GM21515 (cell line): ENCODE measurements at regions not wholly inside any gene's neighbourhood (a gene's known extent, or its start where the extent isn't known, plus 50 kb on each side); places are given as distances from the start of the nearest gene placed in this dataset.

Source experiments
- ATAC-seq: cut with Tn5 transposase; IDR thresholded peaks from one replicate; pipeline ENCODE4 v1.9.1; 2021; ENCODE audit not compliant: unreplicated experiment

DNA sequence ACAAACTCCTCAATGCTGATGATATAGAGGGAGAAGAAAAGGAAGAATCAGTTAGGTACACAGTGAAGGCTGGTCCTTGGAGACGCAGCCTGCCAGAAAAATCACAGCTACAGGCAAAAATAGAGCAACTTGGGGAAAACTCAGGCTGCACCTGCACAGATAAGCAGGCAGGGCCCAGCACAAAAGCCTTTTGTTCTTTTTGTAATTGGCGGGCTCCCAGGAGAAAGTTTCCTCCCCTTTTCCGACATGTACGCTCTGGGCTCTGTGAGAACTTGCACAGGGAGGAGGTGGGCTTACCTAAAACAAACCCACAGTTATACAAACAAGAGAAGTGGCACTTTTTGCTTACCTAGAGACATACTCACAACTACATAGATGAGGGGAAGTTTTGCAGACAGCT, 813.4 kb upstream of the EPHA6 start:
- no peak for ATAC-seq

DNA sequence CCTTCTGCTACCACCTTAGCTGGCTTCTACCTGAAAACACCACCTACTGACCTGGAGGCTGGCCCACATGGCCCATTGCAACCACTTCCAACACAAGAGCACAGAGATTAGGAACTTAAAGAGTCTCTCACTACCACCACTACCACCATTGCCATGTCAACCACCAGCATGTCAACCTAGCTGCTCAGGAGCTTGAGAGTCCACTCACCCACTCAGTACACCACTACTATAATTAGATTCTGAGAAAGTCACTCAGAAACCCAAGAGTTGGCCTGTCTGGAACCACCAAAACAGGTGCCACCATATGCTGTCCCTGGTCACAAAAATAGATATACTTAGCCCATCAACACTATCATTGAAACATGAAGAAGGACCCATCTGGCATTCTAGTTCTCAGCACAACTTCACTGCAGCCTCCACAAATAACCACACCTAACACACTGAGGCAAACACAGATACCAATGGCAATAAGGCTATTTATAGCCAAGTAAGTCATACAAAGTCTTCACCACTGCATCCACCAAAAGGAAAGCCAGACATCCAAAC, 806.7 kb upstream of the EPHA6 start:
- ATAC-seq = no peak

DNA sequence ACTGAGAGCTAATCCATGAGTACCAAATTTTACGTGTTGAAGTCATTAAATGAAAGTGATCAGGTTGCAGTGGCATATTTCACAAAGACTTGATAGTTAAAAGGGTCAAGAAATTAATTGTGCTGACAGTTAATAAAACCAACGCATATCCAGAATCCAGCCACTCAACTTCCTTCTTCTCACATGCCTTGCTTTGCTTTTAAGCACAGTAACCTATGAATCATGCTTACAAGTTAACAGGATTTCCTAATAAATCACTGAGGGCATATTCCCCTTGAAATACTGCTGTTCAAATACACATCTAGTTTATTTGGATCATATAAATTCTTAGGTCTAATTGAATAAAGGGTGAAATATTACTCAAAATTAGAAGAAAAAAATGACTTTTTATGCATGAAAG, 801.5 kb upstream of the EPHA6 start:
- no peak for ATAC-seq

DNA sequence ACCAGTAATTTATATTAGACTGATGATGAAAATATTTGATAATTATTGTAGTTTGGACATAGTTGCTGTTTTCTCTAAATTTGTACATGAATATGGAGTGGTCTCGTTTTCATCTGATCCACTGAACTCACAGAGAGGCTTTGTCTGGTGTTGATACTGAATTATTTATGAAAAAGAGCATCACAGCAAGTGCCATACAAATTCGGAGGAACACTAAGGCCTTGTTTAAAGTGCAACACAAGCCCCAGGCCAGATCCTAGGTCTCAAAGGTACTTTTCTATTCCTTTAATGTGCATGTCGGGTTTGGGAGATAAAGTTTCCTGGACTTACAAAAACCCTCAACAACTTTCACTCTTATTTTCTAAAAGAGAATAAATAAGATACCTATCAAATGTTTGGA, 796.8 kb upstream of the EPHA6 start:
- no peak for ATAC-seq

DNA sequence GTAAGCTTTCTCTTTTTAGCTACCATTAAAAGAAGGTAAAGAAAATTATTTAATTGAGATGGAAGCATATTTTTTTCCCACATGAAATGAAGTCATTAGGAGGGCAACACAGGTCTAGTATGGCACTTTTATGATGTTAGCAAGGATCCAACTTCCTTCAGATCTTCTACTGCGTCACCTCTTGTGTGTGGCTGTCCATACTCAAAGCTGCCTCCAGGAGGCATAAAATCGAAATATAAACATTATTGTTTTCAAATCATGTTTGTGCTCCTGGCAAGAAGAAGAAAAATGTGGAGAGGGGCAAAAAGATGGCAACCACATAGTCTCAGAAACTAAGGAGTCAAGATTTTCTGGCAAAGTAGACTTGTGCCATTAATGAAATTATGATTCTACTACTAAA, 791.7 kb upstream of the EPHA6 start:
- ATAC-seq = no peak

DNA sequence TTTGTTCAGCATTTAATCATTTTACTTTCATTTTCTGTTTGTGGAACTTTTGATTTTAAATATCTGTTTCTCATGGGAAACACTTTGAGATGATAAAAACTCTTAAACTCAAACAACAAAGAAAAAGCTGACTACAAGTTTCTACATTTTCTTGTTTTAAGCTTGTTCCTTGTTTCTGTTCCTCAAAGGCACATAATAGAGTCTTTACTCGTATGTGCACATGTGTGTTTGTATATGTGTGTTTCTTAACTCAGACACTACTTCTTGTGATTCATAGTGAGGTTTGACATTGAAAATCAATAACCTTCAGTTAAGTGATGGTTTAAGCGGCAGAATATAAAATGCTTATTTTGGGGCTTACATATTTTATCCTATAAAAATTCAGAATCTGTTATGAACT, 786.7 kb upstream of the EPHA6 start:
- no peak for ATAC-seq

DNA sequence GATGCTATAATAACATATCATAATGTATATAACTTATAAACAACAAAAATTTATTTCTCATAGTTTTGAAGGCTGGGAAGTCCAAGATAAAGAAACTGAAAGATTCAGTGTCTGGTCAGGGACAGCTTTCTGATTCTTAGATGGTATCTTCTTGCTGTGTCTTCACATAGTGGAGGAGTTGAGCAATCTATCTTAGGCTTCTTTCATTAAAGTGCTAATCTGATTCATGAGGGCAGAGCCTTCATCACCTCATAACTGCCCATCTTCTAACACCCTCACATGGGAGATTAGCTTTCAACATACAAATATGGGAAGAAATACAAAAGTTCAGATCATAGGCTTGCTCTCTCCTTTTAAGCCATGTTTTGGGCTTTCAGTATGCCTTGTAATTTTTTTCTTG, 774.8 kb upstream of the EPHA6 start:
- ATAC-seq = no peak

DNA sequence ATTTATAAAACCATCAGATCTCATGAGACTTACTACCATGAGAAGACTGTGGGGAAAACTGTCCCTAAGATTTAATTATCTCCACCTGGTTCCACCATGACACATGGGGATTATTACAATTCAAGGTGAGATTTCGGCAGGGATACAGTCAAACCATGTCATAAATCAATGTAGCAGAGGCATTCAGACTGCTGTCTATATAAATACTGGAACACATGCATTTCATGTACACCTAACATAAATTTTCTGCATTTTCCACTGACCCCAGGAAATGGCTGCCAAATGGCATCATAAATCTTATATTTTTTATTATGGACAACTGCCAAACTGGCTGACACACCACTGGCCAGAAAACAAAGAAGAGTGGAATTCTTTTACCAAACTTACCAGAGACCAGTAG, 755.1 kb upstream of the EPHA6 start:
- ATAC-seq = no peak

DNA sequence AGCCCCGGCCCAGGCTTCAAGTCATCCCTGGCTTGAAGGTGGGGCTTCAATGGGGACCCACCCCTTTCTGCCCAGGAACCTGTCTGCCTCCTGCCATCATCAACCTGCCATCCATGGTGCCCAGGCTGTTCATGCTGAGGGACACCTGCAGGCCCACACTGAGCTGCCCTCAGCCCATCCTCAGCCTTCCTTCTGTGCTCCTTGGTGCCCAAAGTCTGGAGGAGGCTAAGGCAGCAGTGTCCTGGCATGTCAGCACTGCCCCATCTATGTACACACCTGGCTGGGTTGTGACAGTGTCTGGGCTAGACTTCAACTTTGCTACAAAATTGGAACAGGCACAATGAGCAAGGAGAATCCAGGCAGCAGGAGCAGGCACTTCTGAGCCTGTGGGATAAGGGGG, 745.3 kb upstream of the EPHA6 start:
- no peak for ATAC-seq

DNA sequence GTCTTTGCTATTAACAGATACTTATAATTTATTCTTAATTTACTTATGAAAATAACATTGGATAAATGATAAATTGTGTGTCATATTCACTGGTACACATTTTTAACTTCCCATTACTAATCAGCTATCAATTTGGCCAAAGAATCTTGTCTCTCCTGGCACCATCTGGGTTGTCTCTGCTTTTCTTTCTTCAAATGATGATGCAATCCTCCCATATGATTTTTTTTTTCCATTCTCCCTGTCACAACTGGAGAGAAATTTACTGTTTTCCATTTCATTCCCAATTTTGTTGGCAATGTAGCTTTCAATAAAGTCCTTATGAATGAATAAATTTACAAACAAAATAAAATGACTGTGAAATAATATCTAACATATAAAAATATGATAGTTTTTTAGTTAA, 743.7 kb upstream of the EPHA6 start:
- ATAC-seq = no peak

DNA sequence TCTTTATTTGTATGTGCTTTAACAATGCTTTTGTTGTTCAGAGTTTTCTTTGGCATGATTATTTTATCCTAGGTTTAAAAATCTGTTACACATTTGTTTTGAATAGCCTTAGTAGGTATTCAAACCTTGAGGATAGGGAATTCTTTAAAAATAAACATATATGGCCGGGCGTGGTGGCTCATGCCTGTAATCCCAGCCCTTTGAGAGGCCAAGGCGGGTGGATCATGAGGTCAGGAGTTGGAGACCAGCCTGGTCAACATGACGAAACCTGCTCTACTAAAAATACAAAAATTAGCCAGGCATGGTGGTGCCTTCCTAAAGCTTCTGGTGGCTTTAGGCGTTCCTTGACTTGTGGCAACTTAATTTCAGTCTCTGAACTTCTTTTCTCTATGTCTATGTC, 743.3 kb upstream of the EPHA6 start:
- no peak for ATAC-seq

DNA sequence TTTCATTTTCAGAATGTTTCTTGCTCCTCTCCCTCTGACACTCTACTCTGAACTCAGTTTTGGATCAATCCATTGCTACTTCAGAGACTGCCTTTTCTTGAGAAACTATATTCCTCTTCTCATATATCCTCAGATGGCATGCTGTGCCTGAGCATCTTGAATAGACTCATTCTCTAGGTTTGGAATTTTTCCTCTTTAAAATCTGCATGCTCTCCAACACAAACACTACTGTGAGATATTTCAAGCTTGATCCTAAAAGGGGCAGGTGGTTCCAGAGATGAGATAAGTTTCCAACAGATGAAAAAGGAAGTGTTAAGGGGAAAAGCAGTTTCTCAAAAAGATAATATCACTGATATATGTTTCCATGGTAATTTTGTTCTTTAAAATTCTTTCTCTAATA, 742.2 kb upstream of the EPHA6 start:
- ATAC-seq = no peak

DNA sequence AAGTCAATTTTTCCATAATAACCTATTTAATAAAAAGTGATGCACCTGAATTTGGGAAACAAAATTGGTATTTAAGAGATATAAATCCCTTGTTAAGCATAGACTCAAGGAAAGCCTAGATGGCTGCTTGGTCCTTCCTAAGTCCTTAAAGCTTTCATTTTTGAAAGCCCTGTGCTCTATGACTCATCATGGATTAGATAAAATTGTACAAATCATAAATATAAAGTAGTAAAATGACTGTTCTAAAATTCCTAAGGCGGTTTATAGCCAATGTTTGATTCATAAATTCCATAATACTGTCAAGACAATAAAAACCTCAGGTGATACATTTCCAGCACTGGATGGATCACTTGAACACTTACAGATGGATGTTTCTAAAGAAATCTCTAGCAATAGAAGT, 730.8 kb upstream of the EPHA6 start:
- no peak for ATAC-seq

DNA sequence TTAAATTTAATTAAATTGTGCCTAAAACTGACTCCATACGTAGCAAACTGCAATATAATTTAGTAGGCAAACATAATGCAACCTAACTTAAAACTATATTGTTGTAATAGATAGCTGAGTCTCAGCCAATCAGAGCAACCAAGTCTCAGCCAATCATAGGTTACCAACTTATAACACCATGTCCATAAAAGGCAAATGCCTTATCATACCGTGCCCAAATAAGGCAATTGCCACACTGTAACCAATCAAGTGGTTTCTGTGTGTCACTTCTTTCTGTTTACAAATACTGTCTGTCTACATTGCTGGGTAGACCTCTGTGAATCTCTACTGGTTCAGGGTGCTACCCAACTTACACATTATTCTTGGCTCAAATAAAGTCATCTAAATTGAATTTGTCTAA, 728.4 kb upstream of the EPHA6 start:
- no peak for ATAC-seq

DNA sequence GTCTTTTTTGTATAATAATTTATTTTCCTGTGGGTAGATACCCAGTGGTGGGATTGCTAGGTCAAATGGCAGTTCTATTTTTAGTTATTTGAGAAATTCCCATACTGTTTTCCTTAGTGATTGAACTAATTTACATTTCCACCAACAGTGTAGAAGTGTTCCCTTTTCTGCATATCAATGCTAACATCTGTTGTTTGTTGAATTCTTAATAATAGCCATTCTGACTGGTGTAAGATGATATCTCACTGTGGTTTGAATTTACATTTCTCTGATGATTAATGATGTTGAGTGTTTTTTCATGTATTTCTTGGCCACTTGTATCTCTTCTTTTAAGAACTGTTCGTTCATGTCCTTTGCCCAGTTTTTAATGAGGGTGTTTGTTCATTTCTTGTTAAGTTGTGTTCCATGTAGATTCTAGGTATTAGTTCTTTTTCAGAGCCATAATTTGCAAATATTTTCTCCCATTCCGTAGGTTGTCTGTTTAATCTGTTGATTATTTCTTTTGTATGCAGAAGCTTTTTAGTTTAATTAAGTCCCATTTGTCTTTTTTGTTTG, 713.3 kb upstream of the EPHA6 start:
- no peak for ATAC-seq

DNA sequence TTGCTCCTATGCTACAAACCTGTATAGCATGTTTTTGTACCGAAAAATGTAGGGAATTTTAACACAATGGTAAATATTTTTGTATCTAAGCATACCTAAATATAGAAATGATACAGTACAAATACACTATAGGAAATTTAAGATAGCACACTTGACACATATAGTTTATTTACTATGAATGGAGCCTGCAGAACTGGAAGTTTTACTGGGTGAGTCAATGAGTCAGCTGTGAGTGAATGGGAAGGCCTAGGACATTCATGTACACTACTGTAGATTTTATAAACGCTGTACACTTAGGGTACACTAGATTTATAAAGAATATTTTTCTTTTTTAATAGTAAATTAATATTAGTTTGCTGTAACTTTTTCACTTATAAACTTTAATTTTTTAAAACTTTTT, 707.7 kb upstream of the EPHA6 start:
- no peak for ATAC-seq
